ENCODE measurements at regions not wholly inside any gene's neighbourhood (a gene's known extent, or its start where the extent isn't known, plus 50 kb on each side); places are given as distances from the start of the nearest gene placed in this dataset.

DNA sequence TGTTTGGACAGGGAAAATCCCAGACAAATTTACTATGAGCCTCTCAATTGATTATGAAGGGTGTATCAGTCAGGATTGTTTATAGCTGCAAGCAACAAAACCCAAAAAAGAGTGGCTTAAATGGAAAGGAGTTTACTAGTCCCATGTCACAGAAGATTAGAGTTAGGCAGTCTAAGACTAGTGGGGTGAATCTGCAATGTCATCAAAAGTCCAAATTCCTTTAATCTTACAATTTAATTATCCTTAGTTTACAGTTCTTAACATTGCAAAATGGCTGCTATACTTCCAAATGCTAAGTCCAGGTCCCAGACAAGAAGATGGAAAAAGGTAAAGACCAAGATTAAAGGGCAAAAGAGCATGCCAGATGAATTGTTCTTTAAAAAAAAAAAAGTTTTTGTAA is 143.6 kb downstream of the CD47 start:
- Histone ChIP-seq H3K4me2 (ENCODE audit: low read length) (no peak overlapping the region), H4K20me1 (ENCODE audit: insufficient read depth) (no peaks in the 10 kb centered on the region), H3K36me3 (ENCODE audit: insufficient read depth, low read length) (no peaks in the 10 kb centered on the region), H3K79me2 (replicated peaks; ENCODE audit: insufficient read depth, low read length) (no peaks in the 10 kb centered on the region), H3K27ac (ENCODE audit: low read length) (no peak overlapping the region), H2AFZ (ENCODE audit: low read depth, low read length) (no peak overlapping the region), H3K27me3 (ENCODE audit: insufficient read depth, low read depth, low read length) (no peaks in the 10 kb centered on the region), H3K9ac (ENCODE audit: low read length) (no peak overlapping the region), H3K9me2 (ENCODE audit: insufficient read depth, low read length) (no peaks in the 10 kb centered on the region), H3F3A (ENCODE audit: insufficient read depth, low read length, poor library complexity, severe bottlenecking) (no peaks in the 10 kb centered on the region), H3K4me3 (ENCODE audit: low read length) (no peak overlapping the region), H3K9me3 (ENCODE audit: low read length) (no peaks in the 10 kb centered on the region)
- no peak for TF ChIP-seq RAD21 (conservative IDR thresholded peaks at IDR 0.05)
- no peak for TF ChIP-seq POLR2AphosphoS5 (IDR thresholded peaks at IDR 0.05)
- no peak for TF ChIP-seq EZH2 (IDR thresholded peaks at IDR 0.05; ENCODE audit: borderline replicate concordance, insufficient read depth, low read length, poor library complexity, severe bottlenecking)
- no peak for TF ChIP-seq TAF1 (IDR thresholded peaks at IDR 0.05; ENCODE audit: low read depth)
- TF ChIP-seq SMC3 (conservative IDR thresholded peaks at IDR 0.05; ENCODE audit: poor library complexity) = no peak
- TF ChIP-seq, protein P1, sequence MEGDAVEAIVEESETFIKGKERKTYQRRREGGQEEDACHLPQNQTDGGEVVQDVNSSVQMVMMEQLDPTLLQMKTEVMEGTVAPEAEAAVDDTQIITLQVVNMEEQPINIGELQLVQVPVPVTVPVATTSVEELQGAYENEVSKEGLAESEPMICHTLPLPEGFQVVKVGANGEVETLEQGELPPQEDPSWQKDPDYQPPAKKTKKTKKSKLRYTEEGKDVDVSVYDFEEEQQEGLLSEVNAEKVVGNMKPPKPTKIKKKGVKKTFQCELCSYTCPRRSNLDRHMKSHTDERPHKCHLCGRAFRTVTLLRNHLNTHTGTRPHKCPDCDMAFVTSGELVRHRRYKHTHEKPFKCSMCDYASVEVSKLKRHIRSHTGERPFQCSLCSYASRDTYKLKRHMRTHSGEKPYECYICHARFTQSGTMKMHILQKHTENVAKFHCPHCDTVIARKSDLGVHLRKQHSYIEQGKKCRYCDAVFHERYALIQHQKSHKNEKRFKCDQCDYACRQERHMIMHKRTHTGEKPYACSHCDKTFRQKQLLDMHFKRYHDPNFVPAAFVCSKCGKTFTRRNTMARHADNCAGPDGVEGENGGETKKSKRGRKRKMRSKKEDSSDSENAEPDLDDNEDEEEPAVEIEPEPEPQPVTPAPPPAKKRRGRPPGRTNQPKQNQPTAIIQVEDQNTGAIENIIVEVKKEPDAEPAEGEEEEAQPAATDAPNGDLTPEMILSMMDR (IDR thresholded peaks at IDR 0.05; ENCODE audit: poor library complexity, severe bottlenecking) = no peak
- no peak for TF ChIP-seq EP300 (conservative IDR thresholded peaks at IDR 0.05; ENCODE audit: poor library complexity, severe bottlenecking)
- TF ChIP-seq, protein P2, sequence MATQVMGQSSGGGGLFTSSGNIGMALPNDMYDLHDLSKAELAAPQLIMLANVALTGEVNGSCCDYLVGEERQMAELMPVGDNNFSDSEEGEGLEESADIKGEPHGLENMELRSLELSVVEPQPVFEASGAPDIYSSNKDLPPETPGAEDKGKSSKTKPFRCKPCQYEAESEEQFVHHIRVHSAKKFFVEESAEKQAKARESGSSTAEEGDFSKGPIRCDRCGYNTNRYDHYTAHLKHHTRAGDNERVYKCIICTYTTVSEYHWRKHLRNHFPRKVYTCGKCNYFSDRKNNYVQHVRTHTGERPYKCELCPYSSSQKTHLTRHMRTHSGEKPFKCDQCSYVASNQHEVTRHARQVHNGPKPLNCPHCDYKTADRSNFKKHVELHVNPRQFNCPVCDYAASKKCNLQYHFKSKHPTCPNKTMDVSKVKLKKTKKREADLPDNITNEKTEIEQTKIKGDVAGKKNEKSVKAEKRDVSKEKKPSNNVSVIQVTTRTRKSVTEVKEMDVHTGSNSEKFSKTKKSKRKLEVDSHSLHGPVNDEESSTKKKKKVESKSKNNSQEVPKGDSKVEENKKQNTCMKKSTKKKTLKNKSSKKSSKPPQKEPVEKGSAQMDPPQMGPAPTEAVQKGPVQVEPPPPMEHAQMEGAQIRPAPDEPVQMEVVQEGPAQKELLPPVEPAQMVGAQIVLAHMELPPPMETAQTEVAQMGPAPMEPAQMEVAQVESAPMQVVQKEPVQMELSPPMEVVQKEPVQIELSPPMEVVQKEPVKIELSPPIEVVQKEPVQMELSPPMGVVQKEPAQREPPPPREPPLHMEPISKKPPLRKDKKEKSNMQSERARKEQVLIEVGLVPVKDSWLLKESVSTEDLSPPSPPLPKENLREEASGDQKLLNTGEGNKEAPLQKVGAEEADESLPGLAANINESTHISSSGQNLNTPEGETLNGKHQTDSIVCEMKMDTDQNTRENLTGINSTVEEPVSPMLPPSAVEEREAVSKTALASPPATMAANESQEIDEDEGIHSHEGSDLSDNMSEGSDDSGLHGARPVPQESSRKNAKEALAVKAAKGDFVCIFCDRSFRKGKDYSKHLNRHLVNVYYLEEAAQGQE (IDR thresholded peaks at IDR 0.05; ENCODE audit: borderline replicate concordance) = no peak
- TF ChIP-seq MXI1 (conservative IDR thresholded peaks at IDR 0.05; ENCODE audit: poor library complexity, severe bottlenecking) = no peak

DNA sequence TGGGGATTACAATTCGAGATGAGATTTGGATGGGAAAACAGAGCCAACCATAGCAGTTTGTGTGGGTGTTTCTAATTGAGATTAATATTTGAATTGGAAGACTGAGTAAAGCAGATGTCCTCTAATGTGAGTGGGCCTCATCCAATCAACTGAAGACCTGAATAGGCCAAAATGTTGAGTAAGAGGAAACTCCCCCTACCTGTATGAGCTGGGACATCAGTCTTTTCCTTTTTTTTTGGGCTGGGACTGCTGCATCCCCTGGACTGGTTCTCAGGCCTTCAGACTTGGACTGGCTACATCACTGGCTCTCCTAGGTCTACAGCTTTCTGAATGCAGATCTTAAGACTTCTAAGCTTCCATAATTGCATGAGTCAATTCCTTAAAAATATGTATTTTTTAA is 144.1 kb downstream of the CD47 start:
- Histone ChIP-seq H2AFZ (ENCODE audit: low read depth, low read length) (no peak overlapping the region), H3F3A (ENCODE audit: insufficient read depth, low read length, poor library complexity, severe bottlenecking) (no peaks in the 10 kb centered on the region), H3K27me3 (ENCODE audit: insufficient read depth, low read depth, low read length) (no peaks in the 10 kb centered on the region), H3K9ac (ENCODE audit: low read length) (no peak overlapping the region), H3K4me2 (ENCODE audit: low read length) (no peak overlapping the region), H3K79me2 (replicated peaks; ENCODE audit: insufficient read depth, low read length) (no peaks in the 10 kb centered on the region), H3K36me3 (ENCODE audit: insufficient read depth, low read length) (no peaks in the 10 kb centered on the region), H4K20me1 (ENCODE audit: insufficient read depth) (no peaks in the 10 kb centered on the region), H3K27ac (ENCODE audit: low read length) (no peak overlapping the region), H3K4me3 (ENCODE audit: low read length) (no peak overlapping the region), H3K9me3 (ENCODE audit: low read length) (no peaks in the 10 kb centered on the region), H3K9me2 (ENCODE audit: insufficient read depth, low read length) (no peaks in the 10 kb centered on the region)
- TF ChIP-seq EP300 (conservative IDR thresholded peaks at IDR 0.05; ENCODE audit: poor library complexity, severe bottlenecking) = no peak
- TF ChIP-seq MXI1 (conservative IDR thresholded peaks at IDR 0.05; ENCODE audit: poor library complexity, severe bottlenecking) = no peak
- no peak for TF ChIP-seq POLR2AphosphoS5 (IDR thresholded peaks at IDR 0.05)
- TF ChIP-seq SMC3 (conservative IDR thresholded peaks at IDR 0.05; ENCODE audit: poor library complexity) = no peak
- no peak for TF ChIP-seq EZH2 (IDR thresholded peaks at IDR 0.05; ENCODE audit: borderline replicate concordance, insufficient read depth, low read length, poor library complexity, severe bottlenecking)
- TF ChIP-seq, protein P1 (IDR thresholded peaks at IDR 0.05; ENCODE audit: poor library complexity, severe bottlenecking) = no peak
- no peak for TF ChIP-seq TAF1 (IDR thresholded peaks at IDR 0.05; ENCODE audit: low read depth)
- TF ChIP-seq, protein P2 (IDR thresholded peaks at IDR 0.05; ENCODE audit: borderline replicate concordance) = no peak
- TF ChIP-seq RAD21 (conservative IDR thresholded peaks at IDR 0.05) = no peak
